ENCODE measurements at regions not wholly inside any gene's neighbourhood (a gene's known extent, or its start where the extent isn't known, plus 50 kb on each side); places are given as distances from the start of the nearest gene placed in this dataset.
A peak's percentile ranks its signal among the peaks of the same experiment; 100 is the strongest.

DNA sequence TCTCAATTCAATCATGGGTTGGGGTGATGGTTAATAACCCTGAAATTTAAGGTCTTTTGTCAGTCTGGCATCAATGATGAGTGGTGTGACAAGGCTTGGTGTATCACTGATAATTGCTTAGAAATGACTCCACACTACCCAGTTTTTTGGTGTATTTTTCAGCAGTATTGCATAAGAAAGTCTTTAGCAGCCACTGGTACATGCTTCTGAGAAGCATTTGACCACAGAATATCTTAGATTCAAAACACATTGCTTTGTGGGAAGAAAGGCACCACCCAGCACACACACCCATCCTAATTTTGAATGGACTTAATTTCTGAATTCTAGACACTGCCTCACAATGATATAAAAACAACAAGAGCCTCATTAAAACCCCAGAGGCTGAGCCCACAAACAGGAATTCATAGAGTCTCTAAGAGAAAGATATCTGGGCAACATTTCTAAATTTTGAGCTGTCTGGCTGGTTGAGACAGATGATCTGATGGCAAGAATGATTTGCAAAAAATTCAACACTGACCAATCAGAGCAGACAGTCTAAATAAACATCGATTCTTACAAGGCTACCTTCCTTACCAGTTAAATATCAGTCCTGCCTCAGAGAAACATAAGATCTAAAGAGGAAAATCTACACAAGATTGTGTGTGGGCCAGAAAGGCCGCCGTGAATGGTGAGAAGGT, 114.7 kb upstream of the CYP1B1 start:
- no peak overlapping the region for H3K27ac ChIP-seq
- H3K27me3 ChIP-seq: no peaks in the 10 kb centered on the region
- no peaks in the 10 kb centered on the region for H3K36me3 ChIP-seq

DNA sequence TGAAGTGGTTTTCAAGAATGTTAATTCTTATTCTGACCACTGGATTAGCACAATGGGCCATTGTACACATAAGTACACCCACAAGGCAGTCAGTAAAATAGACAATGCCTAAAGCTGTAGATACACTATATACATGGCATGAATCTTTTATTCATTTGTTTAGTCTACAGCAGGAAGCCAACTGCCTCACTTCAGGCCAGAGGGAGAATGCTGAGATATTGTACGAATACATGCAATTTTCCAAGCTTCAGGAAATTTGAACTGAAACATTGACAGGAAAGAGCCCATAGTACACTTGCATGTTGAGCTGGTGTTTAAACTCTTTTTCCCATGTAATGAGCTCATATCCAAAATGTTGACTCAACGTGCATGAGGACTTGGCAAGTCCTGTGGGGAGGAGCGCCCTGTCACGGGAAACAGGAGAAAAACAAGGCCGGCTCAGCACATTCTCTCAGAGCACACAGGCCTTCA, 111.6 kb upstream of the CYP1B1 start:
- no peak overlapping the region for H3K27ac ChIP-seq

More for the DNA sequence above, 114.7 kb upstream of the CYP1B1 start:
- no peak overlapping the region for H3K4me2 ChIP-seq
- H3K4me3 ChIP-seq: no peak overlapping the region
- H3K9me3 ChIP-seq: no peaks in the 10 kb centered on the region
- no peaks in the 10 kb centered on the region for H4K20me1 ChIP-seq
- H3K9ac ChIP-seq: no peak overlapping the region
- H3K4me1 ChIP-seq: peaks cover 9% of the 10 kb centered on the region
- no peak for TF ChIP-seq Cebpa-rat (IDR thresholded peaks at IDR 0.05)

DNA sequence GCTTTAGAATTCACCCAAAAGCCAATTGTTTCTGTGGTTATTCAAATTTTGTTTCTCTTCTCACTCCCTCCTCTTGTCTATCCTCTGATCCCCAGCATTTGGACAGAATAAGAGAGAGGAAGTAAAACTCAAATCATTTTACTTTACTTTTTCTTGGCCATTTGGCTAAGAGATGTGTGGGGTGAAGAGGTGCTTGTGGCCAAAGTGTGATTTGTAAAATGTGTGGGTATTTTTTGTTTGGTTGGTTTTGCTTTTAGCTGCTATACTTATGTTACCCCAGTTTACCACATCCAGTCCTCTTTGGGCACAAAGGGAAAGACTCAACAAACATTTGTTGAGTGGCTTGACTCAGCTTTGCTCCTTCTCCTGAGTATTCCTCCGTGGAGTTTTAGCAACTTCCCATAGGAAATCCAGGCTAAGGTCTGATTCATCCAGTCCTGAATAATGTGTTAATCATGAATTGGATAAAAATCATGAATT, 109.1 kb upstream of the CYP1B1 start:
- Histone ChIP-seq H4K20me1 (no peaks in the 10 kb centered on the region), H3K9ac (no peak overlapping the region), H3K4me3 (no peak overlapping the region), H3K4me1 (peaks cover 10% of the 10 kb centered on the region), H3K36me3 (no peaks in the 10 kb centered on the region), H3K27me3 (no peaks in the 10 kb centered on the region), H3K27ac (no peak overlapping the region), H3K9me3 (no peaks in the 10 kb centered on the region), H3K4me2 (0 out of 2 replicates have a peak overlapping the region, but pooled peaks have one; percentile 8)
- no peak for TF ChIP-seq Cebpa-rat (IDR thresholded peaks at IDR 0.05)

More for the DNA sequence above, 111.6 kb upstream of the CYP1B1 start:
- no peaks in the 10 kb centered on the region for H4K20me1 ChIP-seq
- TF ChIP-seq Cebpa-rat (IDR thresholded peaks at IDR 0.05): no peak
- H3K4me1 ChIP-seq: peaks cover 12% of the 10 kb centered on the region
- no peaks in the 10 kb centered on the region for H3K36me3 ChIP-seq
- H3K9me3 ChIP-seq: no peaks in the 10 kb centered on the region
- H3K4me2 ChIP-seq: no peak overlapping the region
- no peaks in the 10 kb centered on the region for H3K27me3 ChIP-seq
- no peak overlapping the region for H3K4me3 ChIP-seq
- H3K9ac ChIP-seq: no peak overlapping the region

DNA sequence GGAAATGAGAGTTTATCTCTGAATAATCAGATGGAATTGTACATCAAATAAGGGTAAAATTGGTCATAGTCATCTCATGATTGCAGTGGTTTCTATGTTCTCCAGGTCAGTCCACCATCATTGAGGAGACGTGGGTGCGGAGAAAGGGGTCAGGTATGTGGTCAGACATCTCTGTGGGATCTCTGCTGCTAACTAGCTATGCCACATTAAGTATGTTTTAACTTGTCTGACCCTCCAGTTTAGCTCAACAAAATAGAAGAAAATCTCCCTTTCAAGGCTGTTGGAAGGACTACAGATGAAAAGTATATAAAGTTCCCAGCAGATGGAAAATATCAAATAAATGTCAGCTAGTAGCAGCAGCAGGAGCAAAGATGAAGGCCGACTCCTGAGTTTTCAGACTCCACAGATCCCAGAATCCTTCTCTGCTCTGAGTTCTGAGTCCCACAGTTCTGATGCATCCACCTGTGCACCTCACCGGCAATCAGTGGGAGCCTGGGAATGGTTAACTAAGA, 106.6 kb upstream of the CYP1B1 start:
- no peaks in the 10 kb centered on the region for H3K36me3 ChIP-seq
- peaks cover 10% of the 10 kb centered on the region for H3K4me1 ChIP-seq
- no peaks in the 10 kb centered on the region for H4K20me1 ChIP-seq
- H3K27me3 ChIP-seq: no peaks in the 10 kb centered on the region
- H3K4me2 ChIP-seq: no peak overlapping the region
- no peak overlapping the region for H3K9ac ChIP-seq
- no peak overlapping the region for H3K4me3 ChIP-seq
- no peak overlapping the region for H3K27ac ChIP-seq
- TF ChIP-seq Cebpa-rat (IDR thresholded peaks at IDR 0.05): no peak
- no peaks in the 10 kb centered on the region for H3K9me3 ChIP-seq

DNA sequence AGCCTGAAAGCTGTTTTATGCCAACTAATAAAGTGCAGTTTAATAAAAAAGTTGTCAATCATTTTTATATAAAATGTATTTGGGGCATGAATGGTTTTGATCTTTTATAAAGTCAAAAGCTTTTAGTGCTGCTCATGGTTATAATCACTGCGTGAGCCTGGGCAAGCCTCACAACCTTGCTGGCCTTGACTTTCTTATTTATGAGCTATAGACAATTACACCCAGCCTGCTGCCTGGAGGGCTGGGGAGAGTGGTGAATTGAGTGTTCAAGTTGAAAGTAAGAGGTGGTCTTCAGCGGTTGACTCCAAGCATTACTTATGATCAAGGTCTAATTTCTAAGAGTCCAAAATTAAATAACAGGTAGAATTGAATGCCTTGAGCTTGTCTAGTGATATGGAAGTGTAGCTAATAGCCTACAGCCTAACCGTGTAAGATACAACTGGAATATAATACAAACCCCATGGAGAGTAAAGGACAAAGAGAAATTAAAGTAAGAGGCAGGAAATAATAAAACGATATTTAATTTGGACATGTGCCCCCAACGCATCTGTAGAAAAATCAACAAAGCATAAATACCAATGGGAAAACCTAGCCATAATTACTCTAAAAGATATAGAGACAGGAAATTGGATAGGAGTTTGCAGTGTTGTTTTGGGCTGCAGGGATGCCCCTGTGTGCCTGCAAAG, 106.0 kb upstream of the CYP1B1 start:
- Histone ChIP-seq H4K20me1 (no peaks in the 10 kb centered on the region), H3K4me1 (peaks cover 10% of the 10 kb centered on the region), H3K9me3 (no peaks in the 10 kb centered on the region), H3K27ac (no peak overlapping the region), H3K9ac (no peak overlapping the region), H3K4me3 (no peak overlapping the region), H3K36me3 (no peaks in the 10 kb centered on the region), H3K4me2 (no peak overlapping the region), H3K27me3 (no peaks in the 10 kb centered on the region)
- no peak for TF ChIP-seq Cebpa-rat (IDR thresholded peaks at IDR 0.05)

DNA sequence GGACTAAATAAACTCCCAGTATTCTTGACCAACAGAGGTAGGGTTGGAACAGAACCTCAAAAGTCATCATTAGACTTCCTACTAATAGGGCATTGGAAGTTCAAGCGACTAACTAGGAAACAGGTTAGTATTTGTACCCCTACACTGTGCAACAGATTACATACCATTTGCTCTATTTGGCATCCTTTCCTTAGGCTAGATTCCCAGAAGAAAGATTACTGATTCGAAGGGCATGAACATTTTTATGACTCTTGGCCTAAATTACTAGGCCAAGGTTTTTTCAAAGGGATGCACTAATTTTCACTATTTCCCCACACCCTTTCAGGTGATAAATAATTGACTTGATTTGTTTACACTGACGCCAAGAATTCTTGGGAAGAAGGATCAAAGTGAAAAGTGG, 104.8 kb upstream of the CYP1B1 start:
- H4K20me1 ChIP-seq: no peaks in the 10 kb centered on the region
- H3K4me3 ChIP-seq: no peak overlapping the region
- no peak overlapping the region for H3K27ac ChIP-seq
- no peaks in the 10 kb centered on the region for H3K36me3 ChIP-seq
- peaks cover 10% of the 10 kb centered on the region for H3K4me1 ChIP-seq
- no peak overlapping the region for H3K4me2 ChIP-seq
- no peak for TF ChIP-seq Cebpa-rat (IDR thresholded peaks at IDR 0.05)
- H3K9me3 ChIP-seq: no peaks in the 10 kb centered on the region
- H3K9ac ChIP-seq: no peak overlapping the region
- H3K27me3 ChIP-seq: no peaks in the 10 kb centered on the region

DNA sequence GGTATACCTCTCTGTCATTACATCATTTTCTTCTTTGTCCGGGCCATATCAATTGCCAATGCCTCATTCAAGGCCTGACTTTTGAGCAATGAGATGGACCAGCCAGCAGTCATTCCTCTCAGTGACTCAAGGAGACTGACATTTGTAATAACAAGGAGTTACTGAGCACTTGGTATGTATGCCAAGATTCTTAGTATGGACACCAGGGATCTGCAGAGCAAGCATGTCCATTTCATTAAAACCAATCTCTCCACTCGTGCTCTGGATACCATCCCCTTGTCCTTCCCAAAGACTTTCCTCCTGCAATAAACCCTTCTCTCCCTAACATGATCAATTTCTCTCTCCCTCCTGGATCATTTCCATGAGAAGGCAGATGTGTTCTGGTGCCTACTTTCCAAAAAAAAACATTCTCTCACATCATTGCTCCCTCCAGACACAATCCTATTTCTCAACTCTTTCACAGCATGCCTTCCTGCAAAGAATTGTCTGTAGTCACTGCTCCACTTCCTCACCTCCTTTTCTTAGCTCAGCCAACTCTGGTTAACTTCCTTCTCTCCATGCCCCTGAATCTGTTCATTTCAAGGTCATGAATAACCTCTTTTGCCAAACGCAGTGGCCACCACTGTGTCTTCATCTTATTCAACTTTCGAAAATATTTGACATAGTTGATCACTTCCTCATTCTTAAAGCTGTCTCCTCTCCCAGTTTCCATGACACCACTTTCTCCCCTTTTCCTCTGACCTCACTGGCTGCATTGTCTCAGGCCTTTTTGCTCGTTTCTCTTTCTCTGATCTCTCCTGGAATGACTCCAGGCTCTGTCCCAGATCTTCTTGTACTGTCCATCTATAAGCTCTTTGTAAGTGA, 102.8 kb upstream of the CYP1B1 start:
- no peak overlapping the region for H3K4me3 ChIP-seq
- H3K4me2 ChIP-seq: no peak overlapping the region
- TF ChIP-seq Cebpa-rat (IDR thresholded peaks at IDR 0.05): no peak

DNA sequence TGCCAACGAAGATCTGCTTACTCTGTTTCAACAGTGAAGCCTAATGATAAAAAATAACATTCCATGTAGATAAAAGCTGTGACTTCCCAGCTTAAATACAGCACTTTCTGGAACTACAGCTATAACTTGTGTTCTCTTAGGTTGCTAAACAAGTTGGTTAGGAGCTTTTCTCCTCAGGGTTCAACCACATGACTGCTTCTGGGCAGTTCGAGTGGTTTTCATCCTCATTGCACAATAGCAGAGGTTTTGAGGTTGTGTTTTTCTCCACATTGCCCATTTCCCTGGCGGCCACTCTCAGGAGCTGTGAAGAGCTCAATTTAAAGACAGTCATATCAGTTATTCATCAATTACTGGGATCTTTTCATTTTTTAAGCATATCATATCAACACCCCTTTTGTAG, 102.2 kb upstream of the CYP1B1 start:
- Histone ChIP-seq H3K9me3 (no peaks in the 10 kb centered on the region), H4K20me1 (no peaks in the 10 kb centered on the region), H3K27me3 (no peaks in the 10 kb centered on the region), H3K4me2 (no peak overlapping the region), H3K27ac (no peak overlapping the region), H3K9ac (no peak overlapping the region), H3K4me3 (no peak overlapping the region), H3K4me1 (no peaks in the 10 kb centered on the region), H3K36me3 (no peaks in the 10 kb centered on the region)
- no peak for TF ChIP-seq Cebpa-rat (IDR thresholded peaks at IDR 0.05)

More for the DNA sequence above, 102.8 kb upstream of the CYP1B1 start:
- no peaks in the 10 kb centered on the region for H3K4me1 ChIP-seq
- no peak overlapping the region for H3K27ac ChIP-seq
- H3K36me3 ChIP-seq: no peaks in the 10 kb centered on the region
- H3K9me3 ChIP-seq: no peaks in the 10 kb centered on the region
- H3K27me3 ChIP-seq: no peaks in the 10 kb centered on the region
- no peaks in the 10 kb centered on the region for H4K20me1 ChIP-seq
- H3K9ac ChIP-seq: no peak overlapping the region

DNA sequence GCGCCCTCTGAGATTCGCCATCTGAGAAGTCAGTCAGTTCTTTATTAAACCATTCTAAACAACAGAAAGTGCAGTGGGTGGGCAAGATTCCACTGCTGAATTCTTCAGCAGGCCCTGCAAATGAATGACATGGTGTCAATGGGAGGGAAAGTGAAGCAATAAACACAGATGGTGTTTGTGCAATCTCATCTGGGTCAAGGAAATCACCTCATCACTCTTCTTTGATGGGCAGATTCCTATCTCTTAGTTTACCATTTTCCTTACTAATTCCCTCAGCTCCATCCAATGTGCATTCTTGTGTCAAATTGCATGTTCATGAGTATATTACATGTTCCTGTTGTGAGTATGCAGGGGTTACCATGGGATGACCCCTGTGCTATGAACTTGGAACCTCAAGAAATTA, 100.7 kb upstream of the CYP1B1 start:
- no peak for TF ChIP-seq Cebpa-rat (IDR thresholded peaks at IDR 0.05)
- no peaks in the 10 kb centered on the region for H3K9me3 ChIP-seq
- no peak overlapping the region for H3K9ac ChIP-seq
- no peaks in the 10 kb centered on the region for H3K4me1 ChIP-seq
- H3K4me2 ChIP-seq: no peak overlapping the region
- H3K27me3 ChIP-seq: no peaks in the 10 kb centered on the region
- no peak overlapping the region for H3K27ac ChIP-seq
- H3K4me3 ChIP-seq: no peak overlapping the region
- H4K20me1 ChIP-seq: no peaks in the 10 kb centered on the region
- H3K36me3 ChIP-seq: no peaks in the 10 kb centered on the region

All from BLaER1 (cell line).